SK-N-SH (cell line): ENCODE measurements at regions not wholly inside any gene's neighbourhood (a gene's known extent, or its start where the extent isn't known, plus 50 kb on each side); places are given as distances from the start of the nearest gene placed in this dataset.

Experiments
- CTCF ChIP-seq: fragments of 200-600 bp; sonication (generic); IDR thresholded peaks from 2 replicates; pipeline ENCODE4 v1.6.1; 2017; ENCODE audit warnings: antibody characterized with exemption, mild to moderate bottlenecking, moderate library complexity
- EP300 ChIP-seq, 2 experiments: IDR thresholded peaks; 2 replicates each; pipeline versions ENCODE4 v1.4.0 to v1.6.1; 2012; ENCODE audit warnings: borderline replicate concordance in 1 of 2, low read depth in 1 of 2, low read length in 1 of 2
- MAX ChIP-seq: IDR thresholded peaks from 2 replicates; pipeline ENCODE4 v1.4.0; 2012; ENCODE audit warnings: low read depth
- NFIC ChIP-seq: IDR thresholded peaks from 2 replicates; pipeline ENCODE4 v1.4.0; 2012; ENCODE audit warnings: borderline replicate concordance
- PBX3 ChIP-seq: IDR thresholded peaks from 2 replicates; pipeline ENCODE4; 2012
- POLR2AphosphoS5 ChIP-seq: IDR thresholded peaks from 2 replicates; pipeline ENCODE4 v1.6.1; 2012; ENCODE audit warnings: low read depth, low read length
- RAD21 ChIP-seq: IDR thresholded peaks from 2 replicates; pipeline ENCODE4 v1.6.1; 2012; ENCODE audit warnings: mild to moderate bottlenecking, low read length
- TEAD4 ChIP-seq: IDR thresholded peaks from 2 replicates; pipeline ENCODE4 v1.4.0; 2012; ENCODE audit warnings: mild to moderate bottlenecking, borderline replicate concordance; ENCODE audit not compliant: insufficient read depth

- TF ChIP-seq EP300 (IDR thresholded peaks at IDR 0.05; ENCODE audit: borderline replicate concordance in 1 of 2, low read depth in 1 of 2, low read length in 1 of 2) = no peak
- no peak for TF ChIP-seq NFIC
- TF ChIP-seq CTCF = no peak
- no peak for TF ChIP-seq RAD21
- TF ChIP-seq PBX3 = no peak
- TF ChIP-seq TEAD4 = no peak
- no peak for TF ChIP-seq MAX
- no peak for TF ChIP-seq POLR2AphosphoS5
These were observed 280.6 kb upstream of the CLEC14A start for GRCh38 chr14:38536376-38537038.
